H9 (cell line): ENCODE measurements at regions not wholly inside any gene's neighbourhood (a gene's known extent, or its start where the extent isn't known, plus 50 kb on each side); places are given as distances from the start of the nearest gene placed in this dataset.

ENCODE experiments used
- DNase-seq: peaks from one replicate; pipeline ENCODE4 v3.0.0-alpha.2; 2017
- H2AFZ ChIP-seq: one replicate; pipeline ENCODE4 v1.6.1; 2013; ENCODE audit warnings: mild to moderate bottlenecking, low read length, control low read depth, moderate library complexity
- H2AK5ac ChIP-seq: 2 replicates; pipeline ENCODE4 v1.6.1; 2013; ENCODE audit warnings: low read length, control low read depth, mixed read lengths; ENCODE audit not compliant: insufficient read length
- H2BK120ac ChIP-seq: one replicate; pipeline ENCODE4 v1.6.1; 2013; ENCODE audit warnings: low read depth, mild to moderate bottlenecking, low read length, control low read depth, inconsistent platforms; ENCODE audit not compliant: poor library complexity, severe bottlenecking
- H2BK12ac ChIP-seq: 2 replicates; pipeline ENCODE4 v1.6.1; 2013; ENCODE audit warnings: low read length, control low read depth, mixed read lengths, low read depth; ENCODE audit not compliant: insufficient read length
- H2BK15ac ChIP-seq: 2 replicates; pipeline ENCODE4 v1.6.1; 2013; ENCODE audit warnings: low read depth, low read length, control low read depth
- H2BK20ac ChIP-seq: one replicate; pipeline ENCODE4 v1.6.1; 2013; ENCODE audit warnings: low read depth, mild to moderate bottlenecking, low read length, control low read depth, inconsistent platforms; ENCODE audit not compliant: poor library complexity, severe bottlenecking
- H2BK5ac ChIP-seq: 2 replicates; pipeline ENCODE4 v1.6.1; 2013; ENCODE audit warnings: low read length, control low read depth, mixed read lengths; ENCODE audit not compliant: insufficient read length
- H3K14ac ChIP-seq: 2 replicates; pipeline ENCODE4 v1.6.1; 2013; ENCODE audit warnings: low read length, control low read depth; ENCODE audit not compliant: insufficient read depth
- H3K18ac ChIP-seq: 2 replicates; pipeline ENCODE4 v1.6.1; 2013; ENCODE audit warnings: low read depth, mild to moderate bottlenecking, mixed read lengths, low read length, control low read depth; ENCODE audit not compliant: insufficient read length
- H3K23ac ChIP-seq: 2 replicates; pipeline ENCODE4 v1.6.1; 2013; ENCODE audit warnings: low read length, control low read depth, mixed read lengths, low read depth; ENCODE audit not compliant: insufficient read length
- H3K23me2 ChIP-seq: 2 replicates; pipeline ENCODE4 v1.6.1; 2013; ENCODE audit warnings: low read depth, mild to moderate bottlenecking, mixed read lengths, low read length, control low read depth; ENCODE audit not compliant: insufficient read length, poor library complexity, severe bottlenecking
- H3K27ac ChIP-seq: 2 replicates; pipeline ENCODE4 v1.5.1; 2013; ENCODE audit warnings: low read length, control low read depth, mixed read lengths, low read depth; ENCODE audit not compliant: insufficient read length
- H3K27me3 ChIP-seq: 2 replicates; pipeline ENCODE4 v1.6.1; 2013; ENCODE audit warnings: low read length, control low read depth, inconsistent platforms; ENCODE audit not compliant: insufficient read depth
- H3K4ac ChIP-seq: 2 replicates; pipeline ENCODE4 v1.6.1; 2013; ENCODE audit warnings: low read depth, mild to moderate bottlenecking, control low read depth, inconsistent platforms, low read length, moderate library complexity
- H3K4me1 ChIP-seq: 2 replicates; pipeline ENCODE4 v1.6.1; 2013; ENCODE audit warnings: low read length, control low read depth, inconsistent platforms; ENCODE audit not compliant: insufficient read depth
- H3K4me2 ChIP-seq: 2 replicates; pipeline ENCODE4 v1.6.1; 2013; ENCODE audit warnings: low read length, control low read depth, mixed read lengths; ENCODE audit not compliant: insufficient read length, insufficient read depth
- H3K56ac ChIP-seq: 2 replicates; pipeline ENCODE4 v1.6.1; 2013; ENCODE audit warnings: low read depth, mild to moderate bottlenecking, mixed read lengths, low read length, control low read depth; ENCODE audit not compliant: insufficient read length
- H3K79me1 ChIP-seq: 2 replicates; pipeline ENCODE4 v1.6.1; 2013; ENCODE audit warnings: low read depth, mild to moderate bottlenecking, moderate library complexity, low read length, control low read depth, inconsistent platforms; ENCODE audit not compliant: insufficient read depth, poor library complexity, severe bottlenecking
- H3K79me2 ChIP-seq: 2 replicates; pipeline ENCODE4 v1.6.1; 2013; ENCODE audit warnings: low read length, control low read depth, inconsistent platforms; ENCODE audit not compliant: insufficient read depth
- H3K9ac ChIP-seq: 2 replicates; pipeline ENCODE4 v1.6.1; 2013; ENCODE audit warnings: low read length, control low read depth, mixed read lengths; ENCODE audit not compliant: insufficient read length; ENCODE audit errors: extremely low read depth
- H3K9me3 ChIP-seq: one replicate; pipeline ENCODE4 v1.6.1; 2013; ENCODE audit warnings: low read depth, low read length, inconsistent platforms; ENCODE audit not compliant: control insufficient read depth
- H3T11ph ChIP-seq: one replicate; pipeline ENCODE4 v1.6.1; 2013; ENCODE audit warnings: mild to moderate bottlenecking, low read length, control low read depth, inconsistent platforms
- H4K20me1 ChIP-seq: one replicate; pipeline ENCODE4 v1.6.1; 2013; ENCODE audit not compliant: control insufficient read depth, insufficient read length, insufficient read depth
- H4K5ac ChIP-seq: 2 replicates; pipeline ENCODE4 v1.6.1; 2013; ENCODE audit warnings: low read depth, mild to moderate bottlenecking, mixed read lengths, low read length, control low read depth; ENCODE audit not compliant: insufficient read length
- H4K8ac ChIP-seq: replicated peaks from 2 replicates; pipeline ENCODE4 v1.6.1; 2013; ENCODE audit warnings: low read length, control low read depth, mixed read lengths, low read depth; ENCODE audit not compliant: insufficient read length
- H4K91ac ChIP-seq: 2 replicates; pipeline ENCODE4 v1.6.1; 2013; ENCODE audit warnings: low read depth, mild to moderate bottlenecking, moderate library complexity, mixed read lengths, low read length, control low read depth; ENCODE audit not compliant: insufficient read length
- H3K27ac Mint-ChIP-seq, 3 experiments: 2 replicates in 2 of 3; 3 replicates in 1 of 3; pipeline ENCODE4 v1.8.0; 2020 to 2021; ENCODE audit warnings: mixed read lengths in 3 of 3, mild to moderate bottlenecking in 1 of 3, moderate library complexity in 1 of 3
- H3K27me3 Mint-ChIP-seq: 2 replicates; pipeline ENCODE4 v1.8.0; 2021; ENCODE audit warnings: low read depth, mild to moderate bottlenecking, moderate library complexity, mixed read lengths
- H3K36me3 Mint-ChIP-seq, 3 experiments: 2 replicates in 2 of 3; 3 replicates in 1 of 3; pipeline ENCODE4 v1.8.0; 2020 to 2021; ENCODE audit warnings: low read depth in 3 of 3, mixed read lengths in 3 of 3; ENCODE audit not compliant: insufficient read depth in 1 of 3
- H3K4me1 Mint-ChIP-seq, 2 experiments: 2 replicates each; pipeline ENCODE4 v1.8.0; 2020; ENCODE audit warnings: mixed read lengths in 2 of 2
- H3K4me3 Mint-ChIP-seq, 2 experiments: 2 replicates in 1 of 2; 3 replicates in 1 of 2; pipeline ENCODE4 v1.8.0; 2020 to 2021; ENCODE audit warnings: mild to moderate bottlenecking in 2 of 2, mixed read lengths in 2 of 2, moderate library complexity in 1 of 2
- H3K9me3 Mint-ChIP-seq, 2 experiments: 2 replicates in 1 of 2; 3 replicates in 1 of 2; pipeline ENCODE4 v1.8.0; 2020; ENCODE audit warnings: mild to moderate bottlenecking in 2 of 2, mixed read lengths in 2 of 2, moderate library complexity in 1 of 2
- CTCF ChIP-seq: fragments of 200-600 bp; sonication (generic); conservative IDR thresholded peaks from 3 replicates; pipeline ENCODE4 v1.8.0; 2021; ENCODE audit warnings: antibody characterized with exemption, mild to moderate bottlenecking
- WGBS: extraction: QIAGEN DNeasy Blood & Tissue Kit; methylation state at CpG from one replicate; pipeline ENCODE4 v1.1.7; 2013; ENCODE audit warnings: missing lambda C conversion rate, low lambda C conversion rate, mixed read lengths; ENCODE audit not compliant: insufficient read length; ENCODE audit errors: extremely low coverage; 5-methylcytosine and 5-hydroxymethylcytosine counted together

DNA sequence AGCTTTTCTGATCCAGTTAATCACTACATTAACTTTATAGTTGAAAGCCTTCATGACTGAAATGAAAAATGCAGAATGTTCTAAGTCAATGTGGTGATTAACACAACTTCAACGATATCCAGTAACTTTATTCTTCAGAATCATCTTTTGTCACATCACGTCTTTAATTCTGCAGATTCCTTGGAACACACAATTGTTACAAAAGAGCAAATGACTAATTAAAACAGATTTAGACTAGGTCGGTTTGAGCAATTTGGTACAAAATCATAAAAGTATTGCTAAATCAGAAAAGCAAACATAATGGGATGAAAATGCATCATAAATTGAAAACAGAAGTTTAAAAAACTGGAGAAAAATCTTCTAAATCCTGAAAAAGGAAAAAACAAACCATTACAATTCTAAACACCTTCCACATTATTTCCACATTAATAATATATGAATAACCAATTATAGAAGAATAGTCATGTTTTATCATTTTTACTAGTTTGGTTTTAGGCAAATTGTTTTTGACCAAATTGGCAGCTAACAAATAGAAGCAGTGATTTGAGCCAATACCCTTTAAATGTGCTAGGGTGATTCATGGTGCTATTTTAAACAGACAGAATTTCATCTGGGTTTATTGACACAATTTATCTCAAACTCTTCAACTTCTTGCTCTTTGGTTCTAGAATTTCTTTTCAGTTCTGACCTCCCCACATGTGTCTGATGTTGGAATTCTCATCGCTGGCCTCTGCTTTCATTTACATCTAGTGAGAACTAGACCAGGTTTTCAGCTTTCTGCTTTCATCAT is 468.1 kb upstream of the PTBP2 start:
- H3K27me3 ChIP-seq, result no peaks in the 10 kb centered on the region
- no peak overlapping the region for H3K18ac ChIP-seq
- no peak overlapping the region for H4K5ac ChIP-seq
- H3K14ac ChIP-seq, result no peak overlapping the region
- H3K23ac ChIP-seq, result no peak overlapping the region
- H3K9me3 ChIP-seq, result no peaks in the 10 kb centered on the region
- DNase-seq, result no peak
- no peaks in the 10 kb centered on the region for H3K4me1 ChIP-seq
- H2BK20ac ChIP-seq, result no peak overlapping the region
- peaks cover 6% of the 10 kb centered on the region for H3K27me3 Mint-ChIP-seq
- H2AK5ac ChIP-seq, result no peak overlapping the region
- H3K4ac ChIP-seq, result no peak overlapping the region
- no peak overlapping the region for H2BK5ac ChIP-seq
- no peak overlapping the region for H2BK15ac ChIP-seq
- no peak overlapping the region for H3K27ac Mint-ChIP-seq
- H2AFZ ChIP-seq, result no peak overlapping the region
- no peak overlapping the region for H3T11ph ChIP-seq
- no CpG with 5 or more reads among the region's 4 CpGs for WGBS
- H2BK120ac ChIP-seq, result no peak overlapping the region
- no peak overlapping the region for H3K4me2 ChIP-seq
- H3K79me1 ChIP-seq, result no peaks in the 10 kb centered on the region
- no peaks in the 10 kb centered on the region for H3K79me2 ChIP-seq
- H3K9me3 Mint-ChIP-seq, result no peaks in the 10 kb centered on the region
- H3K56ac ChIP-seq, result no peak overlapping the region
- no peak for TF ChIP-seq CTCF
- H4K20me1 ChIP-seq, result no peaks in the 10 kb centered on the region
- no peaks in the 10 kb centered on the region for H3K36me3 Mint-ChIP-seq
- no peaks in the 10 kb centered on the region for H3K23me2 ChIP-seq
- no peak overlapping the region for H4K8ac ChIP-seq
- no peak overlapping the region for H3K4me3 Mint-ChIP-seq
- H3K27ac ChIP-seq, result no peak overlapping the region
- peaks cover 8 to 12% of the 10 kb centered on the region in 2 experiments for H3K4me1 Mint-ChIP-seq
- H3K9ac ChIP-seq, result no peak overlapping the region
- H2BK12ac ChIP-seq, result no peak overlapping the region
- H4K91ac ChIP-seq, result no peak overlapping the region
